Tibial nerve (tissue), 4 donors: ENCODE measurements at regions not wholly inside any gene's neighbourhood (a gene's known extent, or its start where the extent isn't known, plus 50 kb on each side); places are given as distances from the start of the nearest gene placed in this dataset.

Source experiments
- CTCF ChIP-seq, 5 experiments: fragments of 200-600 bp in 3 of 5; fragments of 450-650 bp in 2 of 5; sonication (generic) in 3 of 5; IDR thresholded peaks; one replicate each; pipeline ENCODE4 v1.5.1; 2016 to 2019; ENCODE audit warnings: antibody characterized with exemption in 5 of 5, mild to moderate bottlenecking in 3 of 5, moderate library complexity in 2 of 5
- EP300 ChIP-seq, 2 donors: sonication (generic); formaldehyde crosslinking; IDR thresholded peaks; one replicate each; pipeline ENCODE4 v1.6.1; 2017; ENCODE audit warnings: antibody characterized with exemption in 2 of 2, mild to moderate bottlenecking in 1 of 2

DNA sequence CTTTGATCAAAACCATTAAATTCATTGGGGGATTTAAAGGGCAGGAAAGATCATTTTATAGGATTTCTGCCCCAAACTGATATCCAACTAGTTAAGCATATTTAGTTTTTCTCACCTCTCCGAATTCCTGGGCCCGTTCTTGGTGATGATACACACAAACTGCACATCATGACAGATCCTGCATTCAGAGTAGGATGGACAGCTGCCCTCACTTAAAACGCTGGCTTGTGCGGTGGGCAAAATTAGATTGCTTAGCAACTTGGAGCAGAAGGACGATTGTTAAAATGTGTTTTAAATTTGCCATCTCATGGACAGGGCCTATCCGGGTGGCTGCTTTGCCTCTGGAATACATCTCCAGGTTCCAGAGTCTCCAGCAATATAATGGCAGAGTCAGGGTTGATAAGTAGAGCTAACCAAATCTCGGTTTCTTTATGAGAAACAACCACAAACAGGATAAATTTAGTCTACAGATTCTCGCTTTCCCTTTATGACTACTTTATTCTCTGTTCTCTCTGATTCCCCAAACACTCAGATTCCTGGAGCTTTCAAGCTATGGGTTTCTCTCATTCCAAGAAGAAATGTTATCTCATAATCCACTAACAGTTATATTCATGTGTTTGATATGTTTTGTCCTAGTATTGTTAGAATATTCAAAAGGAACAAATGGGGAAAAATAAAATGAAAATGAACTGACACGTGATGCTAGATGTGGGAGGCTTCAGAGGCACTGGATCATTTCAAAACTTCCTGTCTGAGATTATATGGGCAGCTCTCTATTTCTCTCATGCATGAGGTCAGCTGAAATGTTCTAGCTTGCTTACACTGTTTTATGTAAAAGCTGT, 1014.1 kb upstream of the SEMA6D start:
- no peak for TF ChIP-seq CTCF (IDR thresholded peaks at IDR 0.05)
- no peak for TF ChIP-seq EP300 (IDR thresholded peaks at IDR 0.05)
